ENCODE measurements at regions not wholly inside any gene's neighbourhood (a gene's known extent, or its start where the extent isn't known, plus 50 kb on each side); places are given as distances from the start of the nearest gene placed in this dataset.
"Not testable (repeated sequence)": the region's sequence is repeated elsewhere in the genome, so short reads cannot be mapped to it uniquely, and the experiment has no call there.

- DNase-seq = no peak
Measured at GRCh38 chr2:198909525-198910267, 548.0 kb downstream of the SATB2 start.

GRCh38 chr2:198905881-198906612, 551.7 kb downstream of the SATB2 start:
- DNase-seq = no peak

DNA sequence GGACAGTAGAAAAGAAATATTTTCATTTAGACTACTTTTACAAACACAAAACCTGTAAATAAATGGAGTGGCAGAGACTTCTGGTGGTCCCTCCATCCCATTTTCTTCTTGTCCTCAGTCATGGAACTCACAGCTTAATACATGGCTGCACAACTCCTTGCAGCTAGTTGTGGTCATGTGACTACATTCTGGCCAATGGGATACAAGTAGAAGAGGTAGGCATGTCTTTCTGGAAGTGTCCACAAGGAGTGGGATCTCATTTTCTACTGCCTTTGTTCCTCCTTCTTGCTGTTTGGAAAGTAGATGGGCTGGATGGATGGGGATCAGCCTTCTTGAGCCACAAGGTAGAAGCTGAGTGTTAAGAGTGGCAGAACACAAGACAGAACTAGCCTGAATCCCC, 555.8 kb downstream of the SATB2 start:
- no peak for DNase-seq

GRCh38 chr2:198900141-198900540, 557.6 kb downstream of the SATB2 start:
- DNase-seq = no peak

DNA sequence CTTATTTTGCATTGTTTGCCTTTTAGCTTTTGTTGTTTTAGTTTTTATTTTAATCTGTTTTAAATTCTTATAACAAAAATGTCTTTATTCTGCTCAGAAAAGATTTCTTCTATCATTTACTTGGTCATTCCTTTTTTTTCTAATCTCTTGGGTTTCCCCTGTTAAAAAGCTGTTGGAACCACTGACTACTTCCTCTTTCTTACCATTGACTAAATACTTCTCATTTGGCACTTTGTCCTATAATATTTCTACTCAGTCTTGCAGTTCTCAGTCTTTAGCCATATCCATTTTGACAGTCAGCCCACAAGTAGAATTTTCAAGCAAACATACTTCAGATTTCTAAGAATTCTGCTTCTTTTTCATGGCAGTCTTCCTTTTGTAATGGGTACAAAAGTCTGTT, 567.2 kb downstream of the SATB2 start:
- no peak for DNase-seq

DNA sequence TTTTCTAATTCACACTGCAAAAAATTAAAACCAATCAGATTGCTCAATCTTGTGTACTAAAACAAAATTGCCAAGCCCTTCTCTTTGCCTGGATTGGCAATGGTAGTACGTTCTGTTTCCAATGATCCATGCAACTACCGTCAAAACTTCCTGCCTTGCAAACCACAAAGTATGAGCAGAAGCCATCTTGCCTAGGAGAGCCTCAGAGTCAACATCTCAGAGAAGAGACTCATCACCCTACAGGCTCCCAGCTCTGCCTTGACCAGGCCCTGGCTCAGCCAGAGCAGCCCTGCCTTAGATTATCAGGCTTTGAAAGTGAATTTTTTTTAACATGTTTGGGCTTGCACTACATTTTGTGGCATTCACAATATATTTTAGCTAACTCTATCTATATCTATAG, 574.1 kb downstream of the SATB2 start:
- no peak for DNase-seq

- DNase-seq = no peak
Measured at GRCh38 chr2:198880986-198881385, 576.8 kb downstream of the SATB2 start.

DNA sequence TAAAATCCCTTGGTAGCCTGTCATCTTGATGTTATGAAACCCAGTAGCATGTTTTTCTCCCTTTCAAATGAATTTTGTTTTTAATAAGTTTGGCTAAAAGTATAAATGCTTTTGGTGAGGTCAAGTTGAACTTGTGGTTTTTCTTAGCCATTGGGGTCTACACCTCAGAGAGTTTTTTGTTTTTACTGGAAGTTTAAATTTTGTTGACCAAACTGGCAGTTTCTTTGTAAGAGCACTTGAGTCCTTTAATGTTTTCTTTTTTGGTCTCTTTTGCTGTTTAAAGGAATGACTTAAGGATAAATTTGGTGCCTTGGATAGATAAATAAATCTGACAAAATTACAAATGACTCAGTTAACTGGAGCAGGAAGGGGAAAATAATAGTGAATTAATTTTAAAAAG, 577.3 kb downstream of the SATB2 start:
- no peak for DNase-seq

GRCh38 chr2:198874472-198874858, 583.3 kb downstream of the SATB2 start:
- DNase-seq = no peak

GRCh38 chr2:198873503-198874471, 584.0 kb downstream of the SATB2 start:
- no peak for DNase-seq

- DNase-seq = no peak
Measured at GRCh38 chr2:198863655-198864054, 594.1 kb downstream of the SATB2 start.

DNA sequence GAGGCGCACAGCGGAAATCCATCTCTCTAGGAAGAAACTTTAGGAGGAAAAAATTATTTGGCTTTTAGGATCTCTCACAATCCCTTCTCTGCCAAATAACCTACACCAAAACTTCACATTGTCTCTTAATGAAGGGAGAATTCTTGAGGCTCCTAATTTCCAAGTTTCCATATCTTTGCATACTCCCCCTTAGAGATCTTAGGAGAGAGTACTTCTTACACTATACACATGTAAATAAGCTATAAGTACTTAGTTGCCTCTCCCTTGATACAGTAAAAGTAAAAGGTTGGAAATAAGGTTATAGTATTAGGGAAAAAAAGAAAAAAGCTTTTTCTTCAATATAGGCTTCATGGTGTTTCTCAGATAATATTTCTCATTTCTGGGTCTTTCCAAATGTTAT, 596.7 kb downstream of the SATB2 start:
- no peak for DNase-seq

DNA sequence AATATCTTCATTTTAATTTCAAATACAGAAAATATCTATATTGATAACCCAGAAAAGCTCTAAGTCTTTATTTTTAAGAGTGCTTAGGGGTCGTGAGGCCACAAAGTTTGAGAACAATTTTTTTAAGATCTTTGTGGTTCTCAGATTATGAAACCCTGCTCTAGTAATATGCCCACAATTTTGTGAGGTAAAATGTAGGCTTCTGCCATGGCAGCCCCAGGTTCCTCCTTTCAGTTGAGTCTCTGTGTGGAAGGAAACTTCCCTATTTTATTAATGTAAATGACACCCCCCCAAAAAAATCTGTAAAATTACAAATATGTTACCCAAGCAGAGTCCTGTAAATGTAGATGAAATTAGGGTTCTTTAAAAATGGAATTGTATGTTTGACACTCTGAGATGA, 600.5 kb downstream of the SATB2 start:
- DNase-seq = no peak

DNA sequence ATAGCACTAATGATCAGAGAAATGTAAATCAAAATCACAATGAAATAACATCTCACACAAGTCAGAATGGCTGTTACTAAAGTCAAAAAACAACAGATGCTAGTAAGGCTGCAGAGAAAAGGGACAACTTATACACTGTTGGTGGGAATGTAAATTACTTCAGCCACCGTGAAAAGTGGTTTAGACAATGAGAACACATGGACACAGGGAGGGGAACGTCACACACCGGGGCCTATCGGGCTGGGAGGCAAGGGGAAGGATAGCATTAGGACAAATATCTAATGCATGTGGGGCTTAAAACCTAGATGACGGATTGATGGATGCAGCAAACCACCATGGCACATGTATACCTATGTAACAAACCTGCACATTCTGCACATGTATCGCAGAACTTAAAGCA, 602.0 kb downstream of the SATB2 start:
- not testable (repeated sequence) for DNase-seq

DNA sequence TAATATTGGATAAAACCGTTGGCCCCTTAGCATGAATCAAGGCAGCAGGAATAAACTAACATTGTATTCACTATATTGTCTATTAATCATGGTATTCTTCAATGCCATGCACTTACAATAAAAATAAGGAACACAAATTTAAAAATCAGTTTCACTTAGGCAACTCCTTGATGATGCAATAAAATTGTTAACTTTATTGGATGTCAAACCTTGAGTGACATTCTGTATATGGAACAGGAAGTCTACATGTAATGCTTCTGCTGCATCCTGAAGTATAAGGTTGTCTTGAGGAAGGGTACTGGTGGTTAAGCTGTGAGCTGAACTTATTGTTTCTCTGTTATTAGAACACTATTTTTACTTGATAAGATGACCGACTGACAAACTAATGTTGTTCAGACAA, 605.5 kb downstream of the SATB2 start:
- no peak for DNase-seq

DNA sequence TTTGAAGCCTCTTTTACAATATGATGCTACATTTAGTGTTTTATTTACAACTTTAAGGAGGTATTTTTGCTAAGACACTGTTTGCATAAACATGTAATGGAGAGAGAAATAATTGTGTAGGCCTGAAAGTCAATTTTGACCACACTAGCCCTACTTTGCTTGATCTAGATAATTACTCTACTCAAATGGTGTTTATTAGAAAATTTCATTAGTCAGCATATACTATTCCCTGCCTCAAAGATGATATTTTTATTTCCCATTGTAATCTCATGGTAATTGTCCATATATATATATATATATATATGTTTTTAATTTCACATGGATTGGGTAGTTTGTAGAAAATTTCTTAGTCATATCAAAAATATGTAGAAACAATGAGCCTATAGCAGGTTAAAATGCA, 632.2 kb downstream of the SATB2 start:
- no peak for DNase-seq

GRCh38 chr2:198817536-198817935, 640.2 kb downstream of the SATB2 start:
- no peak for DNase-seq

GRCh38 chr2:198815626-198816025, 642.1 kb downstream of the SATB2 start:
- DNase-seq = no peak

GRCh38 chr2:198811198-198811597, 646.5 kb downstream of the SATB2 start:
- DNase-seq = no peak

DNA sequence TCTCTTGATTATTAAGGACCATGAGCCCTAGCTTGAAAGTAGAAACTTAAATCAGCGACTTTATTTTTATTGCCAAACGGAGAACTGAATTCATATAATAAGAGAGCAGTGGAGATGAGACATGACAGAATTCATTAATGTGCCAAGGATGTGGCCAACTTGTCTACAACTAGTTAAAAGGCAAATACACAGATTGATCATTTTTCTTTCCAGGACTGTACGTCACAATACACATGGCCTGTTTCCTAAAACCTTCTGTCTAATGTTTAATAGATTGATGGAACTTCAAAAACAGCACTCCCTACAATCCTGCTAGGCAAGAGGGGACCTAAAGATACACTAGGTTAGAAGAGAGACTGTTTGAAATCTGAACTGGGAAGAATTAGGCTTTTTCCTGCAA, 647.8 kb downstream of the SATB2 start:
- no peak for DNase-seq

DNA sequence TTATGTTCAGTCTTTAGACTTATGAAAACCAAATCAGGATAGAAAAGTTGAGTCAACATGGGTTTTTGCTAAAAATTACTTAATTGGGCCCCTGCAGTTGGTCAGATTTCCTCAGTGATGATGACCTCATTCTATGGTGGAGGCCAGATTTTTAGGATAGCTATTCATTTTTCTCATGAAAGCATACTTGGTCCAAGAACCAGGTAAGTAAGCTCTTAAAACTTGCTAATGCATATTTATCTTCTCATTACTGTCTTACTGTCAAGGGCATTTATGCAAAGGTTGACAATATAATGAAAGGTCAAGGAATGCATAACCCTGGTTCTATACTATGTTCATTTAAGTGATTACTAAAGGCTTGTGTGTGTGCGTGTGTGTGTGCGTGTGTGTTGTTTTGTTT, 650.6 kb downstream of the SATB2 start:
- no peak for DNase-seq

GRCh38 chr2:198795419-198795818, 662.3 kb downstream of the SATB2 start:
- DNase-seq = no peak

DNA sequence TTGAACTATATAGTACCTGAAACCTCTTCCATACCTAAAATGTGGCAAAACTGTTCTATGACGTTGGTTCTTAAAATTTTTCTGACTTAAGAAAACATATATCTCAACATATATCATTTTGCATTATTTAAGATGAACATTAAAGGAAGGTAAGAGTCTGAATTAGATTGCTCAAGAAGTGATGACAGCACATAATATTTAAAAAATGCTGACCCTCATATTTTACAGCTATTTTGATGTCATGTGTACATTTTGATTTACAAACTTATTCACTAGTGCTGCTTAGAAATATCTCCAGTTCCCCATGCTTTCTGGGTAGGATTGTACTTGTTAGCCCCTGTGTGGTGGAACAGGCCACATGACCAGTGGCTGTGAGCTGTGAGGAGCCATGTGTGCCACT, 666.1 kb downstream of the SATB2 start:
- no peak for DNase-seq

- no peak for DNase-seq
Measured at GRCh38 chr2:198788676-198789075, 669.1 kb downstream of the SATB2 start.

Data from NCI-H524 treated with DMSO at 0.1 percent for 48 hours (cell line).